Osteoblast (primary cell): ENCODE measurements at regions not wholly inside any gene's neighbourhood (a gene's known extent, or its start where the extent isn't known, plus 50 kb on each side); places are given as distances from the start of the nearest gene placed in this dataset.

Experiments
- DNase-seq: peaks from one replicate; pipeline ENCODE4 v3.0.0; 2011; ENCODE audit warnings: low spot score, mixed read lengths; ENCODE audit not compliant: insufficient read length; ENCODE audit errors: missing footprints
- H2AFZ ChIP-seq: 2 replicates; pipeline ENCODE4 v1.6.0; 2011; ENCODE audit warnings: mild to moderate bottlenecking, low read length
- H3K27ac ChIP-seq: 2 replicates; pipeline ENCODE4 v1.5.1; 2011; ENCODE audit warnings: mild to moderate bottlenecking, low read depth, low read length, moderate library complexity
- H3K27me3 ChIP-seq: 2 replicates; pipeline ENCODE4 v1.6.0; 2012; ENCODE audit warnings: mild to moderate bottlenecking, control low read depth, inconsistent platforms, low read length, moderate library complexity; ENCODE audit not compliant: insufficient read depth
- H3K36me3 ChIP-seq: 2 replicates; pipeline ENCODE4 v1.5.1; 2011; ENCODE audit warnings: mild to moderate bottlenecking, low read length, control low read depth, moderate library complexity; ENCODE audit not compliant: insufficient read depth
- H3K4me1 ChIP-seq: 2 replicates; pipeline ENCODE4 v1.5.1; 2011; ENCODE audit warnings: mild to moderate bottlenecking, low read length, control low read depth, moderate library complexity; ENCODE audit not compliant: insufficient read depth
- H3K4me2 ChIP-seq: 2 replicates; pipeline ENCODE4 v1.6.0; 2011; ENCODE audit warnings: mild to moderate bottlenecking, low read length; ENCODE audit not compliant: insufficient read depth
- H3K4me3 ChIP-seq: fragments of 200-600 bp; sonication (generic); 3 replicates; pipeline ENCODE4 v1.5.1; 2012; ENCODE audit warnings: mild to moderate bottlenecking, low read length, inconsistent platforms; ENCODE audit not compliant: insufficient read depth
- H3K79me2 ChIP-seq: 2 replicates; pipeline ENCODE4 v1.6.0; 2012; ENCODE audit warnings: mild to moderate bottlenecking, low read length, control low read depth, inconsistent platforms; ENCODE audit not compliant: insufficient read depth
- H3K9me3 ChIP-seq: 2 replicates; pipeline ENCODE4 v1.5.1; 2011; ENCODE audit warnings: low read depth, low read length, control low read depth
- H4K20me1 ChIP-seq: 2 replicates; pipeline ENCODE4 v1.6.0; 2012; ENCODE audit warnings: mild to moderate bottlenecking, low read length, control low read depth; ENCODE audit not compliant: insufficient read depth
- TF ChIP-seq, protein P1 (sequence below): IDR thresholded peaks from 2 replicates; pipeline ENCODE4 v1.5.1; 2011; ENCODE audit warnings: mild to moderate bottlenecking, low read depth, low read length, moderate library complexity; ENCODE audit errors: extremely low read depth

DNA sequence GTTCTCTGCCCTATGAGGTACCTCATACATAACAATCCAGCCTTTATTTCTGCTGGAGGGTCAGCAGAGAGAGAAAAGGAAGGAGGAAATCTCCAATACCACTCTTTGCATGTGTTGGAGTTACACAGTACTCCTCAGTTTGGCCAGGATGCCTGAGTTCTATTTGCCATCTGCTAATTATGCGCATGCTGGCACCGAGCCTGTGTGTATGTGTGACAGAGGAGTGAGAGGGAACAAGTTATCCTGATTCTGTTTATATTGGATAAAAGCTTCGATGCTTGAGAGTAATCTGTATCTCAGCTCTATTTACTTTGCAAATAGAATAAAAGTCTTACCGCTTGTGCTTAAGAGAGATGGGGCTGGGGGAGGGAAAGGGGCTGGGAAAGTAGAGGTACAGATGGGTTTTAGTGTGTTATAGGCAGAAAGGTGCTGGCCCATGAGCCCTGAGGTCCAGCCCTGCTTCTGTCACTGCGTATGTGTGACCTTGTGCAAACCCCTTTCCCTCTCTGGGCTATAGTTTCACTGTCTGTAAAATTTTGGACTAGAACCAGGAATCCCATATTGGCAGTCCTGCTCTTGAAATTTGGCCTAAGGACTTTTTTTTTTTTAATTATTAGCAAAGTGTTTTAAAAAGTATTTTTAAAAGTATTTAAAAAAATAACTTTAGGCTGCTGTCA, 54.5 kb upstream of the PLXNA2 start:
- Histone ChIP-seq H3K27ac (no peak overlapping the region), H4K20me1 (no peaks in the 10 kb centered on the region), H3K4me3 (no peak overlapping the region), H3K27me3 (no peaks in the 10 kb centered on the region), H3K4me2 (no peak overlapping the region), H3K36me3 (no peaks in the 10 kb centered on the region), H3K79me2 (no peaks in the 10 kb centered on the region), H3K4me1 (no peaks in the 10 kb centered on the region), H3K9me3 (no peaks in the 10 kb centered on the region), H2AFZ (no peak overlapping the region)
- TF ChIP-seq, protein P1, sequence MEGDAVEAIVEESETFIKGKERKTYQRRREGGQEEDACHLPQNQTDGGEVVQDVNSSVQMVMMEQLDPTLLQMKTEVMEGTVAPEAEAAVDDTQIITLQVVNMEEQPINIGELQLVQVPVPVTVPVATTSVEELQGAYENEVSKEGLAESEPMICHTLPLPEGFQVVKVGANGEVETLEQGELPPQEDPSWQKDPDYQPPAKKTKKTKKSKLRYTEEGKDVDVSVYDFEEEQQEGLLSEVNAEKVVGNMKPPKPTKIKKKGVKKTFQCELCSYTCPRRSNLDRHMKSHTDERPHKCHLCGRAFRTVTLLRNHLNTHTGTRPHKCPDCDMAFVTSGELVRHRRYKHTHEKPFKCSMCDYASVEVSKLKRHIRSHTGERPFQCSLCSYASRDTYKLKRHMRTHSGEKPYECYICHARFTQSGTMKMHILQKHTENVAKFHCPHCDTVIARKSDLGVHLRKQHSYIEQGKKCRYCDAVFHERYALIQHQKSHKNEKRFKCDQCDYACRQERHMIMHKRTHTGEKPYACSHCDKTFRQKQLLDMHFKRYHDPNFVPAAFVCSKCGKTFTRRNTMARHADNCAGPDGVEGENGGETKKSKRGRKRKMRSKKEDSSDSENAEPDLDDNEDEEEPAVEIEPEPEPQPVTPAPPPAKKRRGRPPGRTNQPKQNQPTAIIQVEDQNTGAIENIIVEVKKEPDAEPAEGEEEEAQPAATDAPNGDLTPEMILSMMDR = no peak
- no peak for DNase-seq

DNA sequence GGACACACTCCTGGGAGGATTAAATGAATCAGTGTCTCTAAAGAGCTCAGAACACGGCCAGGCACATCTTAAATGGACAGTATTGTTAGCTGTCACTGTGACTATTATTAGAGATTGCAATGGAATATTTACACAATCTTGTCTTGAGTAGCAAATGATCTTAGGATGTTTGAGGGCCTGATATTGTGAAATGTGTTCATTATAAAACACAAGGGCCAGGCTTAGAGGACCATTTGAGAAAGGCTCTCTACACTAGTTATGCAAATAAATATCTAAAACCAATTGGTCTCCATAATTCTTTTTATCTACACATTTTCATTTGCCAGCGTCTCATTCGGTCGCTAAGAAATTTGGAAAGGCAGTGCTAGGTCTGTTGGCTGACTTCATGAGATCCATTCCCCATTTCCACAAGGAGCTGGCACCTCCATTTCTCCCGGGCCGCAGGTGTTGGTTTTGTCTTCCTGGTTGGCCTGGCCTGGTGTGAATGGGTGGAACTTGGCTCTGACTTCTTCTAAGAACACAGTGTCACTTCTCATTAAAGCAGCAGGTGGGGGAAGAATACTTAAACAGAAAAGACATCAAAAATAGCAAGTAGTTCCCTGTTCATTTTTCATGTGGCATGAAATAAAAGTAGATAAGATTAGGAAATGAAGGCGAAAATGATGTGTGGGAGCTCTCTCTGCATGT, 56.0 kb upstream of the PLXNA2 start:
- no peaks in the 10 kb centered on the region for H3K27me3 ChIP-seq
- H3K36me3 ChIP-seq = no peaks in the 10 kb centered on the region
- H3K9me3 ChIP-seq = no peaks in the 10 kb centered on the region
- no peaks in the 10 kb centered on the region for H3K4me1 ChIP-seq
- no peak overlapping the region for H3K27ac ChIP-seq
- no peak overlapping the region for H2AFZ ChIP-seq
- no peak overlapping the region for H3K4me2 ChIP-seq
- H4K20me1 ChIP-seq = no peaks in the 10 kb centered on the region
- TF ChIP-seq, protein P1 = no peak
- H3K4me3 ChIP-seq = no peak overlapping the region
- no peaks in the 10 kb centered on the region for H3K79me2 ChIP-seq
- DNase-seq = no peak

DNA sequence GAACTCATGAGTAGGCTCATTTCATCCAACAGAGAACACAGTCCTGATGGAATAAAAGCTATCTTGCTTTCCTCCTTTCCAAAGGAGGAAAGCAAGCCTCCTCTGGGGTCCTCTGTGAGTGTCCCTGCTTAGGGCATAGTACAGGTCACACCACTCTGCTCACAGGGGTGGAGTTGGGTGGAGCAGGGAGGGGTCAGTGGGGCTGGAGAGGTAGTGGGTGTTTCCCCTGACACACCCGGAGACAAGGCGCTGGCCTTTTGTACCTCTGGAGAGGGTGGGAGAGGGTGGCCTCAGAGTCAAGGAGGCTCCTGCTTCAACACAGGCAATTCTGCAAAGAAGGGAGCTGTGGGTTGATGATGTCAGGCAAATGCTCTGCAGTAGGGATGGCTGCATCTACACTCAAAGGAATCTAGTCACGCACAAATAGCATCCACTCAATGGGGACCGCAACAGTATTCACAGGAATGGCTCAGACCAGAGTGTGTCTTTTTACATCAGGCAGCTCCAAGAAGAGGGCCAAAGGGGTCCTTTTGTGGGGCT, 58.6 kb upstream of the PLXNA2 start:
- H4K20me1 ChIP-seq = no peaks in the 10 kb centered on the region
- no peaks in the 10 kb centered on the region for H3K36me3 ChIP-seq
- no peak overlapping the region for H3K27ac ChIP-seq
- no peak overlapping the region for H3K4me2 ChIP-seq
- TF ChIP-seq, protein P1 = no peak
- H2AFZ ChIP-seq = no peak overlapping the region
- H3K79me2 ChIP-seq = no peaks in the 10 kb centered on the region
- no peaks in the 10 kb centered on the region for H3K9me3 ChIP-seq
- DNase-seq = no peak
- H3K4me3 ChIP-seq = no peak overlapping the region
- no peaks in the 10 kb centered on the region for H3K4me1 ChIP-seq
- no peaks in the 10 kb centered on the region for H3K27me3 ChIP-seq
